Right atrium auricular region (tissue), 2 donors: ENCODE measurements at regions not wholly inside any gene's neighbourhood (a gene's known extent, or its start where the extent isn't known, plus 50 kb on each side); places are given as distances from the start of the nearest gene placed in this dataset.

ENCODE experiments used
- DNase-seq: peaks from one replicate; pipeline ENCODE4 v3.0.0-alpha.2; 2019; ENCODE audit warnings: low spot score
- H3K27ac ChIP-seq, 2 donors: fragments of 200-600 bp; sonication (generic); 1 replicate in 1 of 2; 2 replicates in 1 of 2; pipeline ENCODE4 v1.5.1; 2016 to 2019
- H3K27me3 ChIP-seq, 2 donors: fragments of 200-600 bp; sonication (generic); one replicate each; pipeline versions ENCODE4 v1.5.1 to v1.6.0; 2017 to 2019
- H3K36me3 ChIP-seq: fragments of 200-600 bp; sonication (generic); one replicate; pipeline ENCODE4 v1.5.1; 2016
- H3K4me1 ChIP-seq, 2 donors: fragments of 200-600 bp; sonication (generic); one replicate each; pipeline versions ENCODE4 v1.5.1 to v1.6.0; 2017 to 2019
- H3K4me3 ChIP-seq, 2 donors: fragments of 200-600 bp; sonication (generic); 1 replicate in 1 of 2; 2 replicates in 1 of 2; pipeline ENCODE4 v1.5.1; 2017 to 2019; ENCODE audit warnings: mild to moderate bottlenecking in 1 of 2, moderate library complexity in 1 of 2
- H3K9me3 ChIP-seq, 2 donors: fragments of 200-600 bp; sonication (generic); one replicate each; pipeline ENCODE4 v1.5.1; 2019
- TF ChIP-seq, protein P1 (sequence below), 2 donors: fragments of 200-600 bp; sonication (generic); IDR thresholded peaks; one replicate each; pipeline ENCODE4 v1.5.1; 2019; ENCODE audit warnings: antibody characterized with exemption in 2 of 2

- TF ChIP-seq, protein P1, sequence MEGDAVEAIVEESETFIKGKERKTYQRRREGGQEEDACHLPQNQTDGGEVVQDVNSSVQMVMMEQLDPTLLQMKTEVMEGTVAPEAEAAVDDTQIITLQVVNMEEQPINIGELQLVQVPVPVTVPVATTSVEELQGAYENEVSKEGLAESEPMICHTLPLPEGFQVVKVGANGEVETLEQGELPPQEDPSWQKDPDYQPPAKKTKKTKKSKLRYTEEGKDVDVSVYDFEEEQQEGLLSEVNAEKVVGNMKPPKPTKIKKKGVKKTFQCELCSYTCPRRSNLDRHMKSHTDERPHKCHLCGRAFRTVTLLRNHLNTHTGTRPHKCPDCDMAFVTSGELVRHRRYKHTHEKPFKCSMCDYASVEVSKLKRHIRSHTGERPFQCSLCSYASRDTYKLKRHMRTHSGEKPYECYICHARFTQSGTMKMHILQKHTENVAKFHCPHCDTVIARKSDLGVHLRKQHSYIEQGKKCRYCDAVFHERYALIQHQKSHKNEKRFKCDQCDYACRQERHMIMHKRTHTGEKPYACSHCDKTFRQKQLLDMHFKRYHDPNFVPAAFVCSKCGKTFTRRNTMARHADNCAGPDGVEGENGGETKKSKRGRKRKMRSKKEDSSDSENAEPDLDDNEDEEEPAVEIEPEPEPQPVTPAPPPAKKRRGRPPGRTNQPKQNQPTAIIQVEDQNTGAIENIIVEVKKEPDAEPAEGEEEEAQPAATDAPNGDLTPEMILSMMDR (IDR thresholded peaks at IDR 0.05) = no peak
- Histone ChIP-seq H3K27ac (no peak overlapping the region), H3K27me3 (no peaks in the 10 kb centered on the region), H3K4me1 (no peaks in the 10 kb centered on the region), H3K36me3 (no peaks in the 10 kb centered on the region), H3K4me3 (peak overlapping the region in 1 of 2 donors; percentile 14), H3K9me3 (peaks cover 6 to 44% of the 10 kb centered on the region in 2 donors)
- no peak for DNase-seq
These were observed 164.4 kb downstream of the GLRX3 start for GRCh38 chr10:130300608-130301020.

- H3K4me3 ChIP-seq = peak overlapping the region in 1 of 2 donors; percentile 14
- no peaks in the 10 kb centered on the region for H3K36me3 ChIP-seq
- H3K27ac ChIP-seq = no peak overlapping the region
- peaks cover 6 to 39% of the 10 kb centered on the region in 2 donors for H3K9me3 ChIP-seq
- TF ChIP-seq, protein P1 (IDR thresholded peaks at IDR 0.05) = no peak
- no peaks in the 10 kb centered on the region for H3K4me1 ChIP-seq
- no peak for DNase-seq
- no peaks in the 10 kb centered on the region for H3K27me3 ChIP-seq
These were observed 165.1 kb downstream of the GLRX3 start for GRCh38 chr10:130301021-130301892.

DNA sequence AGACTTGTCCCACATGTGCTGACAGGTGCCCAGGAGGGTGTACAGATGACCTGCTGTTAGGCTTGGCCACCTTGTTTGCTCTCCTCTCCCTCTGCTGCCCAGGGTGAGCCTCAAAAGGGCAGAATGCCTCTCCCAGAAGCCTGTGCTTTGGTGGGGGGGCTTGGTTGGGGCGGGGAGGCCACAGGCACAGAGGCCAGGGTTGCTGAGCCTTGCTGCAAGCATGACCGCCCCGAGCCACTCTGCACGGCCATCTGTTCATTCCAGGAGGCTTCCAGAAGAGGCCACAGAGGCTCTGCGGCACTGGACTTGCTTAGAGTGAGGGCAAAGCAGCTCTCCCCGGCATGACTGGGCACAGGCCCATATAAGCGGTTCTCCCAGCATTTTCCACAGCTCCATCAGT, 190.8 kb downstream of the GLRX3 start:
- Histone ChIP-seq H3K4me1 (no peaks in the 10 kb centered on the region), H3K4me3 (no peak overlapping the region), H3K27ac (no peak overlapping the region), H3K9me3 (peaks cover 0 to 12% of the 10 kb centered on the region in 2 donors), H3K27me3 (no peaks in the 10 kb centered on the region), H3K36me3 (no peaks in the 10 kb centered on the region)
- TF ChIP-seq, protein P1 (IDR thresholded peaks at IDR 0.05) = no peak
- peak; percentile 42 for DNase-seq

DNA sequence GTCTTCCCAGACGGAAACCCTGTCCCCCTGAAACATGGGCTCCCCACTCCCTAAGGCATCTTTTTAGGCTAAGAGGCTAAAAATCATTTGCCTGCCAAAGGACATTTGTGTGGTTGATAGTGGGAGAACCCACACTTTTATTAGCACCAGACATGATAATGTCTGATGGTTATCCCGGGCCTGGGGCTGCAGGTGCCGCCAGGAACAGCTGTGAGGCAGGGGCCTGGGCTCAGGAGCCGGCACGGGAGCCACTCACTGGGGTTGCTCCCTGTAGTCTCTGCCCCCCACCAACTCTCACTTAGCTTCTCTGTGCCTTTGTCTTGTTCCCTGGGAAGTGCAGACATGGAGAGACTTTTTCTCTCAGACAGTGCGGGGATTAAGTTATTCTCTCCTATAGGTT, 193.6 kb downstream of the GLRX3 start:
- Histone ChIP-seq H3K27me3 (no peaks in the 10 kb centered on the region), H3K4me3 (no peak overlapping the region), H3K27ac (no peak overlapping the region), H3K36me3 (no peaks in the 10 kb centered on the region), H3K9me3 (peaks cover 0 to 12% of the 10 kb centered on the region in 2 donors), H3K4me1 (no peaks in the 10 kb centered on the region)
- peak; percentile 38 for DNase-seq
- TF ChIP-seq, protein P1 (IDR thresholded peaks at IDR 0.05) = no peak

- DNase-seq = no peak
- Histone ChIP-seq H3K27me3 (no peaks in the 10 kb centered on the region), H3K9me3 (peaks cover 0 to under 1% of the 10 kb centered on the region in 2 donors), H3K4me1 (no peaks in the 10 kb centered on the region), H3K36me3 (no peaks in the 10 kb centered on the region), H3K4me3 (no peak overlapping the region), H3K27ac (no peak overlapping the region)
- TF ChIP-seq, protein P1 (IDR thresholded peaks at IDR 0.05) = no peak
These were observed 197.0 kb downstream of the GLRX3 start for GRCh38 chr10:130333185-130333584.
